Gastrocnemius medialis (tissue), 4 donors: ENCODE measurements at regions not wholly inside any gene's neighbourhood (a gene's known extent, or its start where the extent isn't known, plus 50 kb on each side); places are given as distances from the start of the nearest gene placed in this dataset.

ENCODE experiments used
- ATAC-seq, 2 donors: fragments of 150-250 bp; one replicate each; pipeline ENCODE4 v1.9.1; 2016
- DNase-seq, 2 donors: peaks; one replicate each; pipeline ENCODE4 v3.0.0-alpha.2; 2019
- H3K27ac ChIP-seq, 4 donors: fragments of 200-600 bp; sonication (generic); 1 replicate in 1 of 4; 2 replicates in 3 of 4; pipeline ENCODE4 v1.5.1; 2016 to 2018; ENCODE audit warnings: mild to moderate bottlenecking in 2 of 4, moderate library complexity in 1 of 4
- H3K27me3 ChIP-seq, 3 donors: fragments of 200-600 bp; sonication (generic) in 2 of 3; 1 replicate in 1 of 3; 2 replicates in 2 of 3; pipeline versions ENCODE4 v1.5.1 to v1.6.0; 2016 to 2019; ENCODE audit warnings: mild to moderate bottlenecking in 1 of 3, moderate library complexity in 1 of 3
- H3K36me3 ChIP-seq, 2 donors: fragments of 200-600 bp; sonication (generic) in 1 of 2; one replicate each; pipeline ENCODE4 v1.5.1; 2017 to 2018
- H3K4me1 ChIP-seq, 2 donors: fragments of 200-600 bp; sonication (generic) in 1 of 2; one replicate each; pipeline ENCODE4 v1.5.1; 2016 to 2017; ENCODE audit warnings: mild to moderate bottlenecking in 2 of 2
- H3K4me3 ChIP-seq, 4 donors: fragments of 200-600 bp; sonication (generic) in 3 of 4; 1 replicate in 1 of 4; 2 replicates in 3 of 4; pipeline ENCODE4 v1.5.1; 2016 to 2019; ENCODE audit warnings: mild to moderate bottlenecking in 2 of 4
- H3K9me3 ChIP-seq, 3 donors: fragments of 200-600 bp; sonication (generic) in 2 of 3; 1 replicate in 1 of 3; 2 replicates in 2 of 3; pipeline ENCODE4 v1.5.1; 2016 to 2019
- CTCF ChIP-seq, 5 experiments: fragments of 450-650 bp in 3 of 5; fragments of 200-600 bp in 2 of 5; sonication (generic) in 2 of 5; IDR thresholded peaks in 4 of 5; conservative IDR thresholded peaks in 1 of 5; 1 replicate in 4 of 5; 2 replicates in 1 of 5; pipeline ENCODE4 v1.5.1; 2016 to 2019; ENCODE audit warnings: antibody characterized with exemption in 5 of 5, mild to moderate bottlenecking in 3 of 5, moderate library complexity in 3 of 5
- POLR2A ChIP-seq, 2 donors: fragments of 450-650 bp; IDR thresholded peaks; one replicate each; pipeline ENCODE4 v1.6.1; 2017; ENCODE audit warnings: antibody characterized with exemption in 2 of 2, mild to moderate bottlenecking in 2 of 2, moderate library complexity in 2 of 2
- in situ Hi-C, 4 donors: fragments of 200-750 bp; cut with MboI; loops; one replicate each; pipeline versions ENCODE4 v1.15.0 to v1.8.0; 2017; ENCODE audit warnings: low sequenced_read_pairs in 4 of 4
- intact Hi-C: fragments of 100-400 bp; cut with DNase I; formaldehyde crosslinking; loops from one replicate; pipeline ENCODE4 v1.15.1; 2023; ENCODE audit warnings: low total_unique reads

GRCh38 chr22:22097727-22098228 is 115.2 kb upstream of the TOP3B start:
- ATAC-seq, result no peak
- Histone ChIP-seq H3K4me3 (no peak overlapping the region), H3K27me3 (peaks cover 0 to 9% (median 0%) of the 10 kb centered on the region in 3 donors), H3K9me3 (no peaks in the 10 kb centered on the region), H3K27ac (no peak overlapping the region), H3K4me1 (no peaks in the 10 kb centered on the region), H3K36me3 (no peaks in the 10 kb centered on the region)
- intact Hi-C loops, result no loop called here
- TF ChIP-seq CTCF (IDR thresholded peaks at IDR 0.05 in 4 of 5, conservative IDR thresholded peaks at IDR 0.05 in 1 of 5) (no peak), POLR2A (IDR thresholded peaks at IDR 0.05) (no peak)
- no peak for DNase-seq
- in situ Hi-C loops, result no loop called here

GRCh38 chr22:22094921-22095320 is 112.3 kb upstream of the TOP3B start:
- no peaks in the 10 kb centered on the region for H3K36me3 ChIP-seq
- no peaks in the 10 kb centered on the region for H3K9me3 ChIP-seq
- intact Hi-C loops, result no loop called here
- H3K27ac ChIP-seq, result no peak overlapping the region
- H3K27me3 ChIP-seq, result peaks cover 0 to 18% (median 3%) of the 10 kb centered on the region in 3 donors
- no peak overlapping the region for H3K4me3 ChIP-seq
- no peak for ATAC-seq
- DNase-seq, result no peak
- no peaks in the 10 kb centered on the region for H3K4me1 ChIP-seq
- in situ Hi-C loops, result no loop called here
- TF ChIP-seq POLR2A (IDR thresholded peaks at IDR 0.05), result no peak
- no peak for TF ChIP-seq CTCF (IDR thresholded peaks at IDR 0.05 in 4 of 5, conservative IDR thresholded peaks at IDR 0.05 in 1 of 5)

- ATAC-seq (no peak), DNase-seq (no peak)
- Histone ChIP-seq H3K4me3 (no peak overlapping the region), H3K36me3 (no peaks in the 10 kb centered on the region), H3K4me1 (no peaks in the 10 kb centered on the region), H3K27ac (no peak overlapping the region), H3K9me3 (no peaks in the 10 kb centered on the region), H3K27me3 (peaks cover 0 to 21% (median 5%) of the 10 kb centered on the region in 3 donors)
- intact Hi-C loops (no loop called here), in situ Hi-C loops (no loop called here)
- TF ChIP-seq CTCF (IDR thresholded peaks at IDR 0.05 in 4 of 5, conservative IDR thresholded peaks at IDR 0.05 in 1 of 5) (no peak), POLR2A (IDR thresholded peaks at IDR 0.05) (no peak)
Observed at GRCh38 chr22:22094514-22094913, 111.9 kb upstream of the TOP3B start.

GRCh38 chr22:22093743-22094142 is 111.2 kb upstream of the TOP3B start:
- Histone ChIP-seq H3K4me1 (no peaks in the 10 kb centered on the region), H3K4me3 (no peak overlapping the region), H3K36me3 (no peaks in the 10 kb centered on the region), H3K27me3 (peaks cover 0 to 26% (median 5%) of the 10 kb centered on the region in 3 donors), H3K9me3 (no peaks in the 10 kb centered on the region), H3K27ac (no peak overlapping the region)
- ATAC-seq (no peak), DNase-seq (no peak)
- in situ Hi-C loops, result no loop called here
- intact Hi-C loops, result no loop called here
- no peak for TF ChIP-seq POLR2A (IDR thresholded peaks at IDR 0.05)
- no peak for TF ChIP-seq CTCF (IDR thresholded peaks at IDR 0.05 in 4 of 5, conservative IDR thresholded peaks at IDR 0.05 in 1 of 5)

- ATAC-seq, result no peak
- TF ChIP-seq POLR2A (IDR thresholded peaks at IDR 0.05) (no peak), CTCF (IDR thresholded peaks at IDR 0.05 in 4 of 5, conservative IDR thresholded peaks at IDR 0.05 in 1 of 5) (no peak)
- H3K27me3 ChIP-seq, result peaks cover 0 to 26% (median 5%) of the 10 kb centered on the region in 3 donors
- in situ Hi-C loops (no loop called here), intact Hi-C loops (no loop called here)
- H3K4me1 ChIP-seq, result no peaks in the 10 kb centered on the region
- H3K4me3 ChIP-seq, result no peak overlapping the region
- no peak overlapping the region for H3K27ac ChIP-seq
- H3K36me3 ChIP-seq, result no peaks in the 10 kb centered on the region
- H3K9me3 ChIP-seq, result no peaks in the 10 kb centered on the region
- DNase-seq, result no peak
Observed at GRCh38 chr22:22092974-22093373, 110.4 kb upstream of the TOP3B start.
